ENCODE measurements at regions not wholly inside any gene's neighbourhood (a gene's known extent, or its start where the extent isn't known, plus 50 kb on each side); places are given as distances from the start of the nearest gene placed in this dataset.
"Not testable (repeated sequence)": the region's sequence is repeated elsewhere in the genome, so short reads cannot be mapped to it uniquely, and the experiment has no call there.

- DNase-seq = no peak
These were observed 87.8 kb upstream of the PPP1R26 start for GRCh38 chr9:135391759-135392158.

GRCh38 chr9:135392511-135392910, 87.1 kb upstream of the PPP1R26 start:
- no peak for DNase-seq

DNA sequence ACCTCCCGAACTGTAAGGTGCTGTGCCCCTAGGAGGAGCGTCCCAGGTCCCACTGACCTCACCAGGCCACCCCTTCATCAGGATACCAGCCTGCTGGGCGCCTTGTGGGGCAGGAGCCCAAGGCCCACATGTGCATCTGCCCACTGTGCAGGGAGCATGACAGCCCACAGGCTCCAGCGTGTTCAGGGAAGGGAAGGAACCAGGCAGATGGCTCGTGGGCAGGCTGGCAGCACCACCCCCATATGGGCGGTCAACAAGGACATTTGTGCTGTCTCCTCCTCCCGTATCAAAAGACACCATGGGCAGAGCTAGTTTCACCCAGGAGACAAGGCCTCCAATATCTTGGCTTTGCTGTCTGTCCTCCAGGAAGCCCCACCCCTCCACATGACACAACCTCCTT, 85.5 kb upstream of the PPP1R26 start:
- DNase-seq = no peak

- no peak for DNase-seq
These were observed 84.6 kb upstream of the PPP1R26 start for GRCh38 chr9:135394699-135395645.

DNA sequence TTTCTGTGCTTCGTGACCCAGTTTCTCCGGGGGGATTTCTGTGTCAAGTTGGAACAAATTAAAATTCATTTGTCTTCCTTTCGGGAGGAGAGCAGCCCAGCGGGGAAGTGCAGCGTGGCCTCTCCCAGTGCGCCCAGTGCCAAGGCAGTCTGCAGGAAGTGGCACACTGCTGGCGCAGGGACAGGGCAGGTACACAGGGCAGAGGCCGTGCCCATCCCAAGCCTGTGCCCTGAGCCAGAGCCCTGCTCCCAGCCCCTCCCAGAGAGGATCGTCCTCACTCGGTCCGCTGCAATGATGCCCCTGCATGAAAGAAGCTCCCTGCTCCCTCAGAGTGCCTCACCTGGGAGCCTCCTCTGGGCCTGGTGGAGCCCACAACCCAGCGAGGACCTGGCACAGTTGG, 82.4 kb upstream of the PPP1R26 start:
- DNase-seq = no peak

GRCh38 chr9:135399000-135399649, 80.5 kb upstream of the PPP1R26 start:
- DNase-seq = no peak

DNA sequence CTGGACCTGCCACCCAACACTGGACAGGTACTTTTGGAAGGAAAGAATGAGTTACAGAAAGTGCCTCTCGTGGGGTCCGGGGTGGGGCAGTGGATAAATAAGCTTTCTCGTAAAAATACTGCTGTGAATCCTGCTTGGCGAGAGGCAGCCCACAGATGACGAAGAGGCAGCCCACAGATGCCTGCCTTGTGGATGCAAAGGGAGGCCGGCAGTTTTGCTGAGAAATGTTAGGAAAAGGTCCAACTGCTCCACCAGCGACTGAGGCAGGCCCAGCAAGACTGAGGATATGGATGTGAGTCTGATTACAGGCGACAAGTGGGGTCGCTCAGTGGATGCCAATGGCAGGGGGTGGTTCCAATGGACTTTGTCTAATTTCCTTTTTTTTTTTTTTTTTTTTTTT, 79.1 kb upstream of the PPP1R26 start:
- no peak for DNase-seq

GRCh38 chr9:135401218-135401617, 78.4 kb upstream of the PPP1R26 start:
- DNase-seq = no peak

DNA sequence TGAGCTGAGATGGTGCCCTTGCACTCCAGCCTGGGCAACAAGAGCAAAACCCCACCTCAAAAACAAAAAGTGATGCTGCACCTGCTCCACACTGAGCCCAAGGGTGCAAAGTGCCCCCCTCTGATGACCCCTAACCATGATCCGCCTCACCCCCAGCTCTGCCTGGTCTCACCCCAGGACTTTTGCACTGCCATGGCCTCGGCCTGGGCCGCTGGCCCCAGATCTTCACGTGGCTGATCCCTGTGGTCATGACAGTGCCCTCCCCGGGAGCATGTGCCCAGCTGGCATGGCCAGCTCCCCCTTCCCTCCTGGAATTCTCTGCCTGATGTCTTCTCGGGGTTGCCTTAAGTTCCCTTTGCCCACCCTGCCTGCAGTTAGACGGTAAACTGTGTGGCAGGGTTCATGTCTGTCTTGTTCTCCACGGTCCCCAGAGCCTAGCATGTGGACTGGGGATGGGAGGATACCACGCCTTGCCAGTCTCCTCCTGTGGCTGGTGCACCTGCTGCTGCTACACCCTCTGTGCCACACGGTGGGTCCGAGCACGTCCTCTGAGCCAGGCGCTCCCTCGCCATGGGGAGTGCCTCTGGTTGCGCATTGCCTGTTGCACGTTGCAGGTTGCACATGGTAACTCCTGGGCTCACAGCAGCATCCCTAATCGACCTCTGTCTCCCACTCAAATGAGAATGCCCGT, 77.4 kb upstream of the PPP1R26 start:
- DNase-seq = no peak

DNA sequence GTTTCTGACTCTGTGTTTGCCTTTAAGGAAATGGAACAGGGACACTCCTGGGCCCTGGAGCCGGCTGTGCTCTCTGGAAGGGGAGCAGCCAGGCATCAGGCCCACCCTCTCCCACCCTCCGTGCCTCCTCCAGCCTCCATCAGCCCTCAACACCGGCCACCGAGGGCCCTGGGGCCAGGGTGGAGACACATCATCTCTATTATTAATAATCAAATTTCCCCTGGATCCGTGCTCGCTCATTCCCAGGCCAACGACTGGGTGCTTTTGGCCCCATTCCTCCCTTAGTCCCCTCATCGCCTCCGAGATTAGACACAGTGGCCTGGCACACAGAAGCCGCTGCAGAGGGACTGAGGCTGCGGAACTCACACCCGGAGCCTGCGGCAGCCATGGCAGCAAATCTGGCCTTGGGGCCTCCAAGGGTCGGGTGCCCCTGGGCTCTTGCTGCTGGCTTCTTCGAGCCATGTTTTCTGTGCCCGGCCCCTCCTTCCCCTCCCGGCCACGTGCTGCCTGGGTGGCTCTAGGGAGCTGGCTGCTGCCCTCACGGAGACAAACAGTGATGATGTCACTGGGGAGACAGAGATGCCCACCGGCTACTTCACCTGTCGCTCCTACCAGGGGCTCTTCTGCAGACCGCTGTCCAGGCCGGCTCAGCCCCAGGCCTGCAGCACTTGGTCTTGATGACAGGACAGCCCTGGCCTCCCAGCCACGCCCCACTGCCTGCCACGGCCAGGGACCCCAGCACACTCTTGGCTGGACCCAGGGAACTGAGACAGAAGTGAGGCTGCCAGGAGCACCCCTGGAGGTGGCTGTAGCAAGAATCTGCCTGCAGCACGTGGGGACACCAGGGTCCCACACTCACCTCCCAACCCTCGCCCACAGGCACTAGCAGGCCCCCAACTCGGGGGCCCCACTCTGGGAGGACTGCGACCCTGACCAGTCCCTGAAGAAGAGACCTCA, 76.6 kb upstream of the PPP1R26 start:
- no peak for DNase-seq

DNA sequence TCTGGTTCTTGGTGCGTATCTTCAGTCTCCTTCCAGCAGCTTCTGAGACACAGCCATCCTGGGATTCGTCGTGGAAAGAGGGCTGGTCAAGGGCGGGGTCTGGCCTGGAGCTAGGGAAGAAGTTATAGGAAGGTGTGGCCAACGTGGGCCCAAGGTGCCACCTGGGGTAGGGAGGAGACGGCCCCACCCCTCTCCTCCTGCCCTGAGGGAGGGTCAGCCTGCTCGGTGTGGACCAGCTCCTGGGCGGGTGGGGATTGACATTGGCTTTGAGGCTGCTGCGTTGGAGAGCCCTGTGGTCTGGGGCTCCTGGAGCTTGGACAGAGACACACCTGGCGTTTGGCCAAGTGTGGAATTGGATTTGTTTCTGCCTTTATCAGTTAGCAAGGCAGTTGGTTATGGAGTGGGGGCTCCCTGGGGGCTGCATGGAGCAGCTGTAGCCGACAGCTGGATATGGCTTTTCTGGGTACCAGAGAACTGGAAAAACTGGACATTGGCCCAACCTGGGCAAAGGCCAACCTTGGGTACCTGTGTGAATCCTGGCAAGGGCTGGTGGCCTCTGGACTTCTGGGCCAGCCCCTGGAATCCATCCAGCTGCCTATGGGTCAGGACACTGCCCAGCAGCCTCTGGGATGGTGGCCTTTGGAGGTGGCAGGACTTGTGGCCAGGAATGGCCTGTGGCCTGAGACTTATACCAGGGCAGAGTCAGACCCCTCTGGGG, 75.7 kb upstream of the PPP1R26 start:
- no peak for DNase-seq

DNA sequence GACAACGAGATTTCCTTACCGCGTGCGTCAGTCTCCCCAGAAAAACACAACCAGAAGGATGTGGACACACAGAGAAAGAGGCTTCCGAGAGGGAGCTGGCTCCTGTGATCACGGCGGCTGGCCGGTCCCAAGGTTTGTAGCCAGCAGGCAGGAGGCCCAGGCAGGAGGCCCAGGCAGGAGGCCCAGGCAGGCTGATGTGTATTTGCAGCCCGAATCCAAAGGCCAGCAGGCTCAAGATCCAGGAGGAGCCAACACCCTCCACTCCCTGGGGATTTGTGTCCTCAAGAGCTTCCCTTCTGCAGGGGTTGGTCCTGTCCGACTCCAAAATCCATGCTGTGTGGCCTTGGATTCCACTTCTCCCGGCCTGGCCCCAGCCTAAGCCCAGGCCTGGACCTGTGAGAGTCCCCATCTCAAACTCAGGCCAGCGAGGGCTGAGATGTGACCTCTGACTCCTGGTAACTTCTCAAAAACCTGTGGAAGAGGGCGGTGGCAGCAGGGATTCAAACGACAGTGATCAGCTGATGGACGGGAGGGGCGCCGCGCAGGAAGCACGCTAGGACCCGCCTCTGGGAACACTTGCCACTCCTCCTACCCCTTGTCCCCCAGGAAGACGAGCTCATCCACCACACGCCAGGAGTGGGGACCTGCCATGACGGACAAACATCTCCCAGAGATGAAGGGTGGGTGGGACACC, 75.0 kb upstream of the PPP1R26 start:
- DNase-seq = no peak

- not testable (repeated sequence) for DNase-seq
These were observed 74.5 kb upstream of the PPP1R26 start for GRCh38 chr9:135405145-135405464.

DNA sequence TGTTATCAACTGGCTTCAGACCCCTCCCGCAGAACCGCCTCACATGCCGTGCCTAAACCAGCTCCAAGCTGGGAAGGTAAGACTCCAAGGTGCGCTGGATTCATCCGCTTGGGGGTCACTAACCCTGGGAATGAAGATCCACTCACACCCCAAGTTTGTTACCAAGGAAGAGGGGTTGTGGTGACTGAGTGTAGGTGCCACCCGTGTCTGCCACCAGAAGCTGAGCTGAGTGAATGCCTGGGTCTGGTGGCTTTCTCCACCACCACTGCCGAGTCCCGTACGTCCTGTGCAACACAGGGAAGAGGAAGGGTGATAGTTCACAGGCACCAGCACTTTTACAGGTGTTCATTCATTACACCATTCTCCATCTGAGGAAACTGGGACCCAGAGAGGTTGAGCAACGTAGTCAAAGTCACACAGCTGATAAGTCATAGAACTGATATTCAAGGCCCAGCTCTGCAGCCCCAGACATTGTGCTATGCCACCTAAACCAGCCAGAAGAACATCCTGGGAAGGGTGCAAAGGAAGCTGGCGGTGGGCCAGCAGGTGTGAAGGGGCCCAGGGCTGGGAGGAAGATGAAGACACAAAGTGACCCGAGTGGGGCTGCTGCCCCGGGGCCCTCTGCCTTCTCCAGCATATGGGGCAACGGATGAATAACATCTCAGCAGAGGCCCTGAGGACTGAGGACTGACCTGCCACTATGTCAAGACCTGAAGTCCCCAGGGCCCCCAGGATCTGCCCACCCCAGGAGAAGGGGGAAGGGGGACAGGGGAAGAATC, 70.9 kb upstream of the PPP1R26 start:
- DNase-seq = no peak

DNA sequence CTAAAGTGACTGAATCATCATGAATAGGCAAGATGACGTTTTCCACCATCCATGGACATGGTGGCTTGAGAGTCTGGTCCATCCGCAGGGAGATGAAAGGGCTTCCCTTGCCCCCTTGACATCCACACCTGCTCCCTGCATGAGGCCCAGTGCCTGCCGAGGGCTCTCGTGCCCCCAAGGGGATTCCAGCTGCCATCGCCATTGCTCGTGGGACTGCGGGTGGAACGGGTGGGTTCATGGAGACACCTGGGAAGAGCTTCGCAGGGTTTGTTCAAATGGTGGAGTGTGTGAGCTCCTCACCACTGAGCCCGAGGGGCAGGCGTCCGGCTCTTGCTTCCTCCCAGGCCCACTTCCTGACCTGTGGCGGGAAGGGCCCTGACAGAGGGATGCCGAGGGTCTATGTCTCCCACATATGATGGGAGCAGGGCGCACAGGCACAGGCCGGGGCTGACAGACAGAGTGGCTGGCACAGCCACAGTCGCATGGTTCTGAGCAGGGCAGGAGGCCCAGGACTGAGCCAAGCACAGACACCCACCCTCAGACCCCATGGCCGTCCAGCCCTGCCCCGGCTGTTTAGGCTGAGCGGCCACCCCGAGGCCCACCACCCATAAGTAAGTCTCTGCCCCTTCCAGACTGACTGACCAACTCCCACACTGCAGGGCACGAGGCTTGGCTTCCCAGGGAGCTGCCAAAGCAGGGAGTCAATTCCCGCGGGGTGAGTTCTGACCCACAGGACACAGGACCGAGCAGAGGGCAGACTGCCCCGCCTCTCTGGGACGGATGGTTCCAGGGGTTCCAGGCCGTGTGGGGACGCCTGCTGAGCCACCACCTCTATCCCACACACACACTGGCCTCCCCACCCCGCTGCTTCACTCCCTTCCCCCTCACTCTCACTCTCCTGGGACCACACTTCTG, 70.0 kb upstream of the PPP1R26 start:
- no peak for DNase-seq

- no peak for DNase-seq
These were observed 69.2 kb upstream of the PPP1R26 start for GRCh38 chr9:135410421-135410820.

DNA sequence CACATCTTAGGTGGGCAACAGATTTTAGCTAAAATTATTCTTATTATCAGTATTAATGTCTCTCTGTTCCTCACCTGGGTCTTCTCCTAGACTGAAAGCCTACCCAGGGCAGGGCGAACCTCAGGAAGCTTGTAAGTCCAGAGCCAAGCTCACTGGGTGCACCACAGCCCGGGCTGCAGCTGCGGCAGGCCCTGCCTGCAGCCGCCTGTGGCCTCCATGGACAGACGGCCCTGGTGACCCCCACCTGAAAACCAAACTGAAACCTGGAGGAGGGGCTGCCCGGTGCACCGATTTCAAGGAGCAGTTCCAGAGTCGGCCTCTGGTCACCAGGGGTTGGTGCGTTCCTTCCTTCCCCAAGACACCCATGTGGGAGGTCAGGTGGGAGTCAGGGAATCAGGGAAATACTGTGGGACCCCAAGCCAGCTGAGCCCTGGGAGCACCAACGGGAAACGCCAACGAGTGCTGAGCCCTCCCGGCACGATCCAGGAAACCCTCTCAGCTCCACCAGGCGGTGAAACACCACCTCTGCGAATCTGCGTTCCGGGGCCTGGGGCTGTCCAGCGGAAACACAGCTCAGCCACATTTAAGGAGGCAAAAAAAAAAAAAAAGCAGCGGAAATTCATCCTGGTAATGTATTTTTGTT, 68.6 kb upstream of the PPP1R26 start:
- no peak for DNase-seq

GRCh38 chr9:135411605-135412004, 68.0 kb upstream of the PPP1R26 start:
- DNase-seq = not testable (repeated sequence)

Data from NCI-H1930 (cell line).